GM18868 (cell line): ENCODE measurements at regions not wholly inside any gene's neighbourhood (a gene's known extent, or its start where the extent isn't known, plus 50 kb on each side); places are given as distances from the start of the nearest gene placed in this dataset.
"Not testable (repeated sequence)": the region's sequence is repeated elsewhere in the genome, so short reads cannot be mapped to it uniquely, and the experiment has no call there.

Experiments used
- ATAC-seq: cut with Tn5 transposase; IDR thresholded peaks from one replicate; pipeline ENCODE4 v1.9.1; 2021; ENCODE audit warnings: mild to moderate bottlenecking, moderate library complexity; ENCODE audit not compliant: unreplicated experiment

DNA sequence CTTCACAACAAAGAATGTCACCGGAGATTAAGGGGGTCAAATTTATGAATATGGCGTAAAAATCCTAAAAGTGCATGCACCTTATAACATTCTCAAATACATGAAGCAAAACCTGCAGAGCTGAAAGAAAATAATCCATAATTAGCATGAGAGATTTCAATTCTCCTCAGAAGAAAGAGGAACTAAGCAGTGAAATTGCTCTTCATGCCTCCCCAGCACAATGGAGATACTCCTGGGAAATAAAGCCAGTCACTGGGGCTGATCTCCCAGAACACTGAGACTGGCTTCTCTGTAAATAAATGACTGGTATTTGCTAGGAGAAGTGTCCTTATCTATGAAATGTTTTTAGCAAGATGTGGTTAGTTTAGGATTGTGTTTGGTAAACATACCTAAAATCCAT is 68.1 kb downstream of the GOLGA6L6 start:
- peak; percentile 69 for ATAC-seq

DNA sequence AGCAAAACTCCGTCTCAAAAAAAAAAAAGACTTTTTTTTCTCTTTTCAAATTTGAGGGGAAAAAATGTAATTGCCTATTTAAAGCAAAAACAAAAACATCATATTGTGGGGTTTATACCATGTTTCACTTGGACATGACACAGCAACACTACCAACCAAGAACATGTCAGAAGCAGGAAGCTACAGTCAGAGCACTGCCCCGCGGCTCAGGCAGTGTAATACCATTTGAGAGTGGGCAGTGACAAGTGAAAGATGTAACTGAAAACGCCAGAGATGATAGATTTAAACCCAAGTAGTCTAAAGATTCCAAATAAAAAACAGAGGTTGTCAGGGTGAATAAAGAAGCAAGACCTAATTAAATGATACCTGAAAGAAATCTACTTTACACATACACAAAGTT is 68.6 kb downstream of the GOLGA6L6 start:
- ATAC-seq, result peak; percentile 79

DNA sequence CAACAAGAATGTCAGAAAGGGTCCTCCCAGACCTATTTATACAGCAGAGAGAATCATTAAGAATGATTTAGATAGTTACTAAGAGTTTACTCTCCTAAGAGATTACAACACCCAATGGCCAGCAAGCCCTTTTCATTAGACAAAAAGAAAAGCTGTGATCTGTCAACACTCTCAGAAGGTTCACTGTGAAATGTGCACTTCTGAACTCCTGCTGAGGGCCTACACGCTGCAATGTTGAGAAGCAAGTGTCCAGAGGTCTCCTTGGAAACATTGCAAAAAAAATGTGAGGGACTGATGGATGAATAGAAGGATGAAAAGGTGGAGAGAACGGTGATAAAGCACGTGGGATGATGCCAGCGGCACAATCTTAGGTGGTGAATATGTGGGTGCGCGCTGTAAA is 70.8 kb downstream of the GOLGA6L6 start:
- not testable (repeated sequence) for ATAC-seq

DNA sequence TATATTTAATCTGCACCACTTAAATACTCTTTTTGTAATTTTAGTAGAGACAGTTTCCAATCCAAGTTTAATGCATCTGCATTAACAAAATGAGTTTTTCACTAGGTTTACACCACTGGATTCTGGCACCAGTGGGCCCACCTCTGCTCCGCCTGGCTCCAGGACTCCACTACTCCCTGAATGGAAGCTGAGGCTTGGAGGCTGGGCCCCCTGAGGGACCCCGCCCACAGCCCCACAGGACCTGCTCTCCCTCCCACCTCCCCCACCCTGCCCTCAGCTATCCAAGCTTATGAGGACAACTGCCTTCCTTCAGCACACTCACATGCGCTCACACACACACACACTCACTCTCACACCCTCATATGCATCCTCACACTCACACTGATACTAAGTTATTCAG is 100.5 kb downstream of the GOLGA6L6 start:
- not testable (repeated sequence) for ATAC-seq

DNA sequence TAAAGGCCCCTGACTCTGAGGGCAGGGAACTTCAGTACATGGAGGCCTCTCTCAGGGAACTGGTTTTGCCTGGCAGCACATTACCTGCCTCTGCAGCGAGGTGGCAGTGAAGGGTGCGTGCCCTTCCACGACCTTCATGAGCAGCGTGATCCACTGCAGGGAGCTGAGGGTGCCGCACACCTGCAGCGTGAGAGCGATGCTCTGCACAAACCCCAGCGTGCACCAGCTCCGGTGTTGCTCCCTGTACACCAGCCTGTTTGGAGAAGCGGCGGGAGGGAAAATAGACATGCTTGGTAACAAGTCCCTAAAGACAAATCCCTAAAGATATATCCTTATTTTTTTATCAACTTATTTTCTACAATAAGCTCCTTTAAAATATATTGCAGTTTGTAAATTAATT is 101.2 kb downstream of the GOLGA6L6 start:
- not testable (repeated sequence) for ATAC-seq

DNA sequence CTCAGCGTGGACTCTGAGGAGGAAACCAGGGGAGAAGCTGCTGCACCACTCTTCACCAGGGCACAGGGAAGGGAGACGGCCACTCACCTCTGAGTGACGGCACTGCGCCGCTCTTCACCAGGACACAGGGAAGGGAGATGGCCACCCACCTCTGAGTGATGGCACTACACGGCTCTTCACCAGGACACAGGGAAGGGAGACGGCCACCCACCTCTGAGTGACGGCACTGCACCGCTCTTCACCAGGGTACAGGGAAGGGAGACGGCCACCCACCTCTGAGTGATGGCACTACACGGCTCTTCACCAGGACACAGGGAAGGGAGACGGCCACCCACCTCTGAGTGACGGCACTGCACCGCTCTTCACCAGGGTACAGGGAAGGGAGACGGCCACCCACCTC is 102.5 kb downstream of the GOLGA6L6 start:
- ATAC-seq, result not testable (repeated sequence)

DNA sequence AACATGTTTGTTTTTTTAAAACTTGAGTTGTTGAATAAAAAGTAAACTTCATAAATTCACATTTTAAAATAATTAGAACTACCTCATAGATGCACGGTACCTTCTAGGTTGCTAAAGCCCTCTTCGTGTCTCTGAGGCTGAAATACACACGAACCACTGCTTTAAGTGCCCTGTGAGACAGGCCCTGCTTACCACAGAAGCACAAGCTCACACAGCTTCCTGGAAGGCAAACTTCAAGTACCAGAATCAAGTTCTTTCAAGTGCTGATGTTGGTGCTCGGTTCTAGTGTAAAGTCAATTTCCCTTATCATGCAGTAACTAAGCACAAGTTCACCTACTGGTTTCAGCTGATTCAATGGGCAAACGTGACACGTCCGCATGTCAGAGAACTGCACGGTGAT is 103.3 kb downstream of the GOLGA6L6 start:
- not testable (repeated sequence) for ATAC-seq

DNA sequence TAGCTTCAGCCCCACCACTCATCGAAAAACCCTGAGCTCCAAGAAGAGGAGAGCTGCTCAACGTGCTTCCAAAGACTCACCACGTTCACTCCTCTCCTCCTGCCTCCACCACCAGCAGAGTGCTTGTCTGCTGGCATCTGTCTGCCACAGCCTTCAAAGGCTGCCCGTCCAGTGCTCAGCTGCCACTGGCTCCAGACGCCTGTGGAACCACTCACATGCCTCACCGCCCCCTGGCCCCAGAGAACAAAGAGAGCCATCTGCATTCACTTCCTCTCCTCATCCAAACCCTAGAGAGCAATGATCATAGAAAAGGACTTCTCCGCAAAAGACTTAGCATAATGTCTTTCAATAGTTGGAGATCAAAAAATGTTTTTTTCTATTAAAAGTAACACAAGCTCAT is 108.1 kb downstream of the GOLGA6L6 start:
- not testable (repeated sequence) for ATAC-seq

DNA sequence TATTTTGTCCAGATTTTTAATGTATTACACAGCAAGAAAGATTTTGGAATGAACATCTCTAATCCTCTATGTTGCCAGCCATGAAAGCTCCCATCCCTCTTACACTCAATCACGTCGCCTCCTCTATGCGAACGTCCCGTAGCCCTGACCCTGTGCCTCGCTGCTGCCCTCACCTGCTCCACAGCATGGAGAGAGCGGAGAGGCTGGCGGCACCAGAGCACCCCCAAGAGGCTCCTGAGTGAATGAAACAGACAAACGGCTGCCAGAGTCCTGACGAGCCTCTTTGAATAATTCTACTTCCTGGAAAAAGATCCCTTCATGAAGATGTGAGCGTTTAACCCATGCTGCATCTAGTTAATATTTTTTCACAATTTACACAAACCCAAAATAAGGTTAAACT is 111.1 kb downstream of the GOLGA6L6 start:
- ATAC-seq, result not testable (repeated sequence)

DNA sequence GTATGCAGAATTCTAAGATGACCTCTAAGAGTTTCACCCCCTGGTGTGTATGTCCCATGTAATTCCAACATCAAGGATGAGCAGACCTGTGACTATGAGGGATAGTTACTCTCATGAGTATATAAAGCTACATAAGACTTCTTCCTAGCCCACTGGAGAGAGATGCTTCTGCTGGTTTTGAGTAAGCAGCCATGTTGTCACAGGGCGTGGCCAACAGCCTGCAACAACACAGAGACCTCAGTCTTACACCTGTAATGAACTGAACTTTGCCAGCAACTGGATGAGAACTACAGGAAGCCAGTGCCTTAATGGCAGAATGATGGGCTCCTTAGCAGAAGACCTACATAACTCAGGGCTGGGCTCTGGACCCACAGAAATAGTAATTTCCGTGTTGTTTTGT is 120.9 kb downstream of the GOLGA6L6 start:
- not testable (repeated sequence) for ATAC-seq

DNA sequence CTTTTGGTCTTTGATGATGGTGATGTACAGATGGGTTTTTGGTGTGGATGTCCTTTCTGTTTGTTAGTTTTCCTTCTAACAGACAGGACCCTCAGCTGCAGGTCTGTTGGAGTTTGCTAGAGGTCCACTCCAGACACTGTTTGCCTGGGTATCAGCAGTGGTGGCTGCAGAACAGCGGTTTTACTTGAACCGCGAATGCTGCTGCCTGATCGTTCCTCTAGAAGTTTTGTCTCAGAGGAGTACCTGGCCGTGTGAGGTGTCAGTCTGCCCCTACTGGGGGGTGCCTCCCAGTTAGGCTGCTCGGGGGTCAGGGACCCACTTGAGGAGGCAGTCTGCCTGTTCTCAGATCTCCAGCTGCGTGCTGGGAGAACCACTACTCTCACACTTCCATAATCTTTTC is 125.0 kb downstream of the GOLGA6L6 start:
- not testable (repeated sequence) for ATAC-seq

DNA sequence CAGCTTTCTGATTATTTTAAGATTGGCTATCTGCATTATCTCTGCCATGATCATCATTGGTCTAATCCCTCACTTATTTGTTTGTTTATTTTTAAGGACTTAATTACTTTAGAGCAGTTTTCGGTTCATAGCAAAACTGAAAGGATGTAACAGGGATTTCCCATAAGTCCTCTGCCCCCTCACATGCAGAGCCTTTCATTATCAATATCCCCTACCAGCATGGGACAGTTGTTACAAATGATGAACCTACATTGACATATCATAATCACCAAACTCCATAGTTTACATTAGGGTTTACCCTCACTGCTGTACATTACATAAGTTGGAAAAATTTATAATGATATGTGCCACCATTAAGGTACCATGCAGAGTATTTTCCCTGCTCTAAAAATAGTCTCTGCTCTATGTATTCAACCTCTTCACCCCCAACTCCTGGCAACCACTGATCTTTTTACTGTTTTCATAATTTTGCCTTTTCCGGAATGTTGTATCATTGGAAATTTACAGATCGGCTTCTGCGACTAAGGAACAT is 131.9 kb downstream of the GOLGA6L6 start:
- ATAC-seq, result not testable (repeated sequence)

DNA sequence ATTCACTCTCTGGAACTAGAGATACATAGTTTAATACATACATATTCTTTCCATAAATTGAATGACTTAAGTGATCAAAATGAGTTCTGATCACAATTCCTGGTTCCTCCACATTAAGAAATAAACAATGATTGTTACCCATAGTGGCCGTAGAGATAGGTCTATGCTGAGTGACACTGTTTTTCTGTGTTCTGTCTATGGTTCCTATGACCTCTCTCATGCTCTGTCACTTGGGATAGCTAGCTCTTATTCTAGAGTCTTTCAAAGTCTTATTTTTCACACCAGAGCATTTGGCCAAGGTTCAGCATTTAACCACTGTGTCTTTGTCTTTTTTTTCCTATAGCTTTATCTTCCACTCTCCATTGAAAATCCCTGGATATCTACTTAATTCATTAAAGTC is 132.4 kb downstream of the GOLGA6L6 start:
- ATAC-seq, result no peak

DNA sequence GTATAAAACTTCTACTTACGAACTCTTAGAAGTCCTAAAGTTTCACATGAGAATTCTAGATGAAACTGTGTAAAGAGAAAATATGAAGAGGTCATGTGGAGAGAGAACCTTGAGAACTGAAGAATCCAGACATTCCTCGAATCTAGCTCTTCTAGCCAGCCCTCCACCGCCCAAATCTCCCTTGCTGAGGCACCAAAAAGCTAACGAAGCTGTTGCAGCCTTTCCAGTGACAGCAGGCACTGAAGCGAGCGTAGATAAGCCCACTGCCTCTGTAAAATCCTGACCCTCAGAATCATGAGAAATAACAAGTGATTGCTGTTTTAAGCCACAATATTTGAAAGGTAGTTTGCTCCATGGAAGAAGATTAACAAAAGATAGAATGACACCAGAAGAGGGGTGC is 134.0 kb downstream of the GOLGA6L6 start:
- ATAC-seq, result no peak

DNA sequence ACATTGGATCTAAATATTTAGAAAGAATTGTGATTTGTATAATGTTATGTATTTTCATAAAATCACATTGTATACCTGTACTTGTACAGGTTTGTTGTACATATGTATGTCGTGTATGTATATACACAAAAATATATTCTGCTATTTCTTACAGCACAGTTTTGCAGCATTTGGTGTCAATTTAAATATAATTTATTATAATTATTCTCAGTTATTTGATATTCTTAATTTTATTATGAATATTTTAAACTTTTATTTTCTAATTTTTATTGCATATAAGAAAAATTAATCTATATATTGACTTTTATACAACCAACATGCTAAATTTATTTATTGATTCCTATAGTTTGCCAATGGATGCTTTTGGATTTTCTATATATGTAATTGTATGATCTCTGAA is 137.0 kb downstream of the GOLGA6L6 start:
- not testable (repeated sequence) for ATAC-seq

DNA sequence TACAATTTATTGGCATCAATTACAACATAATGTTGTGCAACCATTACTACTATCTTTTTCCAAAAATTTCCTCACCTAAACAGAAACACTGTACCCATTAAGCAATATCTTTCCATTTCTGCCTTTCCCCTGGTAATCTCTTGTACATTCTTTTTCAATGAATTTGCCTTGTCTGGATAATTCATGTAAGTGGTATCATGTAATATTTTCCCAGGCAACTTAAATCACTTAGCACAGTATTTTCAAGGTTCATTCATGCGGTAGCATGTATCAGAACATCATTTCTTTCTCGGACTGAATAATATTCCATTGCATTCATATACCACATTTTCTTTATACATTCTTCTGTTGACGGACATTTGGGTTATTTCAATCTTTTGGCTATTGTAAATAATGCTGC is 139.0 kb downstream of the GOLGA6L6 start:
- ATAC-seq, result not testable (repeated sequence)

DNA sequence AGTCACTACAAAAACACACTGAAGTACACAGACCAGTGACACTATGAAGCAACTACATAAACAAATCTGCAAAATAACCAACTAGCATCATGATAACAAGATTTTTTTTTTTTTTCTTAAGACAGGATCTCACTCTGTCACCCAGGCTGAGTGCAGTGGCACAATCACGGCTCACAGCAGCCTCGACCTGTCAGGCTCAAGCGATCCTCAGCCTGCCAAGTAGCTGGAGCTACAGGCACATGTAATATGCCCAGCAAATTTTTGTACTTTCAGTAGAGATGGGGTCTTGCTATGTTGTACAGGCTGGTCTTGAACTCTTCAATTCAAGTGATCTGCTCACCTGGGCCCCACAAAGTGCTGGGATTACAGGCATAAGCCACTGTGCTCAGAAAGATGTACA is 140.5 kb downstream of the GOLGA6L6 start:
- not testable (repeated sequence) for ATAC-seq

DNA sequence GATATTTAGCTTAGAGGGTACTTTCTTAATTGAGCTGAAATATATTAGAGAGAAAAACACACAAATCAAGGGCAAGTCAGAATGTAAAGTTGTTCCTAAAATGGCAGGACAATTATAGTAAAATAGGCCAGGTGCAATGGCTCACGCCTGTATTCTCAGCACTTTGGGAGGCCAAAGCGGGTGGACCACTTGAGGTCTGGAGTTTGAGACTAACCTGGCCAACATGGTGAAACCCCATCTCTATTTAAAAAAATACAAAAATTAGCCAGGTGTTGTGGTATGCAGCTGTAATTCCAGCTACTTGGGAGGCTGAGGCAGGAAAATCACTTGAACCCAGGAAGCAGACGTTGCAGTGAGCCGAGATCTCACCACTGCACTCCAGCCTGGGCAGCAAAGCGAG is 142.9 kb downstream of the GOLGA6L6 start:
- not testable (repeated sequence) for ATAC-seq

DNA sequence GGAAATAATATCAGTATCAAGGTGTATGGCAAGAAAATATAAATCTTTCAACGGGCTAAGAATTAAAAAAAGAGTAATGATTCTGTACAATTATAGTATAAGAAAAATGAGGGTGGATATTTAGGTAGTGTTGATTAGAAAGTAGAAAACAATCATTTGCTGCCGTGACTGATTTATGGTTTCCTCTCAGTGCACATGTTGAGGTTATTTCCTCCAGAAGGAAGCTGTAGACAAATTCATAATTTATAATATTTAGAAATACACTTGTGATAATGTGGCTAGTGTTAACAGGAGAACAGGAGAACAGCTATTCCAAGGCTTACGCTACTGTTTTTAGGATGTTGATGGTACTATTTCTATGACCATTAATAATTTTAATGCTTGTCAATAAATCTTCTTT is 153.4 kb downstream of the GOLGA6L6 start:
- ATAC-seq, result not testable (repeated sequence)

DNA sequence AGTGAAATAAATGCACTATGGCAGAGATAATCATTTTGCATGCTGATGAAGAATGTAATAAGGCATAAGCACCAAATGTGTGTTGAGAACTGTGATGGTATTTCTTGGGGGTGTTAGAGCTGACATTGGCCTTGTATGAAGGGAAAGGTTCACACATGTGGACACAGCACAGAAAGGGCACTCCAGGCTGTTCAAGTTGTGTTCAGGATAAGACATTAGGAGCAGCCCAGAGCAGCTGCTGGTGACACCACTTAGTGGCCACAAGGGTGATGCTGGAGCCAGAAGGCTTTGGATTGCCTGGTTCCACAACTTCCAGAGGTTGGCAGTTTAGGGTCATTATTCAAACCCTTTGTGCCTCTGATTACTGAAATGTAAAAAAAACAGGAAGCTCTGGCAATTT is 155.4 kb downstream of the GOLGA6L6 start:
- no peak for ATAC-seq

DNA sequence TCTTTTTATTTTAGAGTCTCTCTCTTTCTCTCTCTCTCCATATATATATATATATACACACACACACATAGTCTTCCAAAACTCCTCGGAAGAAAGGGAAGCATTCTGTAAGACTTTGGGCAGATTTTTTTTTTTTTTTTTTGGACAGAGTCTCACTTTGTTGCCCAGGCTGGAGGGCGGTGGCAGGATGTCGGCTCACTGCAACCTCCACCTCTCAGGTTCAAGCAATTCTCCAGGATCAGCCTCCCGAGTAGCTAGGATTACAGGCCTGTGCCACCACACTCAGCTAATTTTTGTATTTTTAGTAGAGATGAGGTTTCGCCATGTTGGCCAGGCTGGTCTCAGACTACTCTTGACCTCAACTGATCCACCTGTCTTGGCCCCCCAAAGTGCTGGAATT is 161.4 kb downstream of the GOLGA6L6 start:
- not testable (repeated sequence) for ATAC-seq

DNA sequence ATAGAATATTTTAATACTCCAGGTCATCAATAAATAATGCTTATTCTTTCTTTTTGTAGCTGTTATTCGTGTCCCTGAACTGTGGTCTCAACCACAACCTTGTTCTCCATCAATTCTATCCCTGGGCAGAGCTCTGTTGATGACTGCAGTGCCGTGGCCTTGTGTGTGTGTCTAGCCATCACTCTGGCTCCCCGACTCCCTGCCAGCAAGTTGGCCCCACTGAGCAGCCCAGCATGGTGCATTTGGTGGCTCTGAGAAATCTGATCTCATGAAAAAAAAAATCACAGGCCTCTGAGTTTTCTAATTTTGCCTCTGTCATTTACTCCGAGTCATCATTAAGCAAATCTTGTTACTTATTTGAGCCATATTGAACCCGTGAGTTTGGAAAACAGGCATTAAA is 164.7 kb downstream of the GOLGA6L6 start:
- no peak for ATAC-seq

DNA sequence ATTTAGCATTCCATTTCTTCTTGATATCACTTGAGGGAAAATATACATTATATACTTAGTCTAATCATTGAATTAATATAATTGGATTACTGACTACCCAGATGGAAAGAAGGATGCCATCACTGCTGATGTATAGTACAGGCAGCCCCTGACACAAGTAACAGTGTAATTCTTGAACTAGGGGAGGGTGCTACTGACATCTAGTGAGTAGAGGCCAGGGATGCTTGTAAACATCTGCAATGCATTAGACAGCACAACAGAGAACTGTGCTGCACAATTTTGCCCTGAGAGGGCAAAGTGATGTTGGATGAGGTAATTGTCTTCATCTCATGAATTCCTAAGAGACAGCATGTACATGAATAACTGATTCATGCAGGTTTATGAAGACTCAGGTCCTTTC is 169.2 kb downstream of the GOLGA6L6 start:
- ATAC-seq, result not testable (repeated sequence)
